K562 (cell line): ENCODE measurements at regions not wholly inside any gene's neighbourhood (a gene's known extent, or its start where the extent isn't known, plus 50 kb on each side); places are given as distances from the start of the nearest gene placed in this dataset.

Source experiments
- ATAC-seq: fragments of 200-7000 bp; cut with Tn5 transposase; 3 replicates; pipeline ENCODE4 v1.9.1; 2020; ENCODE audit warnings: moderate library complexity
- BruUV-seq: library from RNA; stranded (reverse); fragments of 400-500 nt; replicated peaks from 2 replicates; lab custom pipeline; 2021; lab: Mats Ljungman, UMichigan
- CTCF ChIA-PET: fragments of 300-600 bp; formaldehyde crosslinking; extraction: SDS; loops from one replicate; lab custom pipeline; 2021; ENCODE audit warnings: low intra/inter-chr PET ratio; lab: Yijun Ruan, JAX
- POLR2A ChIA-PET: fragments of 300-600, 350-650 bp; sonication (Branson Sonifier 250); formaldehyde crosslinking; extraction: SDS; loops from one replicate; lab custom pipeline; 2021; ENCODE audit warnings: antibody characterized with exemption, inconsistent platforms; lab: Yijun Ruan, JAX
- DNase-seq, 4 experiments: peaks; one replicate each; pipeline versions ENCODE4 v3.0.0 to v3.0.0-alpha.2; 2011 to 2018; ENCODE audit warnings: low spot score in 3 of 4, mixed read lengths in 3 of 4; ENCODE audit errors: extremely low read depth in 1 of 4
- FAIRE-seq: peaks from 2 replicates; lab custom pipeline; 2011; peaks lifted over from hg19 to GRCh38; lab: Jason Lieb, UNC
- H2AFZ ChIP-seq: 2 replicates; pipeline ENCODE4 v1.6.0; 2011; ENCODE audit warnings: low read depth, low read length, control low read depth, inconsistent platforms
- H3K27ac ChIP-seq: fragments of 200-600 bp; 3 replicates; pipeline ENCODE4 v1.8.0; 2011; ENCODE audit warnings: low read depth, mild to moderate bottlenecking, control low read depth, inconsistent platforms, low read length, moderate library complexity, mixed read lengths; ENCODE audit errors: extremely low read depth
- H3K27me3 ChIP-seq, 2 experiments: fragments of 300-600 bp in 1 of 2; 2 replicates in 1 of 2; 3 replicates in 1 of 2; pipeline versions ENCODE4 v1.6.0 to v1.8.0; 2011; ENCODE audit warnings: inconsistent platforms in 2 of 2, low read length in 2 of 2, mild to moderate bottlenecking in 1 of 2, mixed read lengths in 1 of 2, moderate library complexity in 1 of 2; ENCODE audit not compliant: control insufficient read depth in 2 of 2, insufficient read depth in 2 of 2
- H3K36me3 ChIP-seq: fragments of 300-600 bp; 3 replicates; pipeline ENCODE4 v1.8.0; 2011; ENCODE audit warnings: mild to moderate bottlenecking, low read length, inconsistent platforms; ENCODE audit not compliant: control insufficient read depth, insufficient read depth
- H3K4me1 ChIP-seq, 2 experiments: fragments of 200-600 bp in 1 of 2; replicated peaks in 1 of 2; 2 replicates in 1 of 2; 3 replicates in 1 of 2; pipeline versions ENCODE4 v1.5.1 to v1.8.0; 2011; ENCODE audit warnings: inconsistent platforms in 2 of 2, low read length in 2 of 2, mild to moderate bottlenecking in 1 of 2, mixed read lengths in 1 of 2, moderate library complexity in 1 of 2; ENCODE audit not compliant: control insufficient read depth in 2 of 2, insufficient read depth in 2 of 2
- H3K4me2 ChIP-seq: 2 replicates; pipeline ENCODE4 v1.6.1; 2011; ENCODE audit warnings: low read length, control low read depth, inconsistent platforms, mixed read lengths; ENCODE audit not compliant: insufficient read depth
- H3K4me3 ChIP-seq: fragments of 200-600 bp; sonication (generic), shearing (Covaris generic); 2 replicates; pipeline ENCODE4 v1.5.1; 2016; ENCODE audit warnings: control low read depth, inconsistent platforms
- H3K79me2 ChIP-seq: fragments of 200-600 bp; 3 replicates; pipeline ENCODE4 v1.8.0; 2011; ENCODE audit warnings: low read length, inconsistent platforms; ENCODE audit not compliant: control insufficient read depth, insufficient read depth
- H3K9ac ChIP-seq, 2 experiments: 2 replicates each; pipeline versions ENCODE4 v1.6.0 to v1.6.1; 2011; ENCODE audit warnings: low read depth in 2 of 2, low read length in 2 of 2, control low read depth in 1 of 2, inconsistent platforms in 1 of 2, mild to moderate bottlenecking in 1 of 2, mixed read lengths in 1 of 2; ENCODE audit not compliant: insufficient read depth in 1 of 2
- H3K9me1 ChIP-seq: one replicate; pipeline ENCODE4 v1.6.0; 2011; ENCODE audit warnings: inconsistent platforms, mild to moderate bottlenecking, low read length, moderate library complexity; ENCODE audit not compliant: control insufficient read depth, insufficient read depth
- H3K9me3 ChIP-seq: replicated peaks from 2 replicates; pipeline ENCODE4 v1.5.1; 2011; ENCODE audit warnings: low read depth, low read length, inconsistent platforms; ENCODE audit not compliant: control insufficient read depth, insufficient read depth
- H4K20me1 ChIP-seq: replicated peaks from 2 replicates; pipeline ENCODE4 v1.6.1; 2011; ENCODE audit warnings: low read length, inconsistent platforms, mixed read lengths; ENCODE audit not compliant: control insufficient read depth, insufficient read depth
- ARID2 ChIP-seq: fragments of 450-650 bp; IDR thresholded peaks from 2 replicates; pipeline ENCODE4 v1.6.1; 2017; ENCODE audit warnings: antibody characterized with exemption, mild to moderate bottlenecking
- BHLHE40 ChIP-seq: IDR thresholded peaks from 2 replicates; pipeline ENCODE4 v1.6.1; 2011; ENCODE audit warnings: low read length, improper control_type of control experiment
- DNMT1 ChIP-seq: fragments of 450-650 bp; IDR thresholded peaks from 2 replicates; pipeline ENCODE4 v1.6.1; 2016; ENCODE audit warnings: antibody characterized with exemption, mild to moderate bottlenecking
- FOS ChIP-seq: IDR thresholded peaks from 3 replicates; pipeline ENCODE4 v1.6.1; 2011; ENCODE audit not compliant: insufficient read length; ENCODE audit errors: extremely low read depth
- MAFG ChIP-seq: fragments of 450-650 bp; conservative IDR thresholded peaks from 2 replicates; pipeline ENCODE4 v1.6.1; 2016; ENCODE audit warnings: missing genetic modification characterization, missing compliant biosample characterization
- MEIS2 ChIP-seq: fragments of 450-650 bp; IDR thresholded peaks from 2 replicates; pipeline ENCODE4 v1.6.1; 2014; ENCODE audit warnings: mild to moderate bottlenecking; ENCODE audit not compliant: partially characterized antibody
- NFE2L1 ChIP-seq: fragments of 450-650 bp; IDR thresholded peaks from 2 replicates; pipeline ENCODE4 v1.6.1; 2016; ENCODE audit warnings: missing genetic modification characterization, low read depth, mild to moderate bottlenecking, missing compliant biosample characterization, moderate library complexity, borderline replicate concordance
- NR2C1 ChIP-seq, 2 experiments: fragments of 450-650 bp; IDR thresholded peaks; 2 replicates each; pipeline ENCODE4 v1.6.1; 2017; ENCODE audit warnings: mild to moderate bottlenecking in 2 of 2, antibody characterized with exemption in 1 of 2, inconsistent platforms in 1 of 2, missing compliant biosample characterization in 1 of 2, missing genetic modification characterization in 1 of 2
- NR4A1 ChIP-seq, 2 experiments: fragments of 250-450 bp in 1 of 2; fragments of 450-650 bp in 1 of 2; sonication (Bioruptor Pico) in 1 of 2; IDR thresholded peaks; 2 replicates each; pipeline versions ENCODE4 v1.4.0 to v1.6.1; 2016 to 2020; ENCODE audit warnings: mild to moderate bottlenecking in 2 of 2, missing compliant biosample characterization in 1 of 2, missing genetic modification characterization in 1 of 2, moderate library complexity in 1 of 2
- NUFIP1 ChIP-seq: fragments of 450-650 bp; IDR thresholded peaks from 2 replicates; pipeline ENCODE4 v1.6.1; 2018; ENCODE audit not compliant: partially characterized antibody
- PHF8 ChIP-seq: fragments of 200-600 bp; sonication (generic); IDR thresholded peaks from 2 replicates; pipeline ENCODE4 v1.6.1; 2012; ENCODE audit warnings: mixed run types, mild to moderate bottlenecking, inconsistent platforms, low read length, moderate library complexity, borderline replicate concordance
- PML ChIP-seq: IDR thresholded peaks from 2 replicates; pipeline ENCODE4 v1.6.1; 2012; ENCODE audit warnings: low read length, inconsistent platforms
- RB1 ChIP-seq: fragments of 450-650 bp; IDR thresholded peaks from 2 replicates; pipeline ENCODE4 v1.6.1; 2017; ENCODE audit warnings: low read depth, mild to moderate bottlenecking
- RNF2 ChIP-seq: sonication (generic); IDR thresholded peaks from 2 replicates; pipeline ENCODE4 v1.6.1; 2016
- SMARCE1 ChIP-seq: fragments of 450-650 bp; IDR thresholded peaks from 2 replicates; pipeline ENCODE4 v1.7.1; 2016; ENCODE audit warnings: mild to moderate bottlenecking
- SRSF9 ChIP-seq: fragments of 200-400 bp; formaldehyde crosslinking; IDR thresholded peaks from 2 replicates; pipeline ENCODE4 v1.6.1; 2017; ENCODE audit warnings: low read depth, low read length, borderline replicate concordance
- XRCC3 ChIP-seq: fragments of 450-650 bp; IDR thresholded peaks from 2 replicates; pipeline ENCODE4 v1.6.1; 2017; ENCODE audit warnings: mild to moderate bottlenecking, moderate library complexity
- XRCC4 ChIP-seq: IDR thresholded peaks from one replicate; pipeline ENCODE4 v1.6.1; 2011; ENCODE audit not compliant: insufficient read depth, insufficient read length; ENCODE audit errors: extremely low read depth
- ZFP36 ChIP-seq: fragments of 150-350 bp; IDR thresholded peaks from 2 replicates; pipeline ENCODE4 v1.6.1; 2018; ENCODE audit warnings: low read length, low read depth; ENCODE audit not compliant: partially characterized antibody
- ZNF324 ChIP-seq: fragments of 250-450 bp; sonication (Bioruptor Pico); IDR thresholded peaks from 2 replicates; pipeline ENCODE4 v1.4.0; 2020; ENCODE audit warnings: mild to moderate bottlenecking
- ZNF507 ChIP-seq: conservative IDR thresholded peaks from 2 replicates; pipeline ENCODE4 v1.6.1; 2017; ENCODE audit warnings: missing genetic modification characterization, missing compliant biosample characterization
- ZZZ3 ChIP-seq: fragments of 450-650 bp; IDR thresholded peaks from 2 replicates; pipeline ENCODE4 v1.6.1; 2016; ENCODE audit warnings: antibody characterized with exemption, mild to moderate bottlenecking, moderate library complexity
- WGBS: fragments of 100-300 bp; shearing (Covaris generic); methylation state at CpG from one replicate; pipeline ENCODE4 v1.1.6; 2016; ENCODE audit warnings: low coverage, mixed read lengths; ENCODE audit not compliant: insufficient coverage; ENCODE audit errors: missing lambda C conversion rate; 5-methylcytosine and 5-hydroxymethylcytosine counted together
- in situ Hi-C: fragments of 300-500 bp; cut with MboI; formaldehyde crosslinking; loops from 4 replicates; pipeline ENCODE4 v1.15.0; 2018; ENCODE audit warnings: inconsistent platforms, mixed read lengths
- intact Hi-C: fragments of 100-400 bp; cut with micrococcal nuclease; formaldehyde crosslinking; loops from 2 replicates; pipeline ENCODE4 v1.14.2; 2022

- Histone ChIP-seq H3K4me3 (no peak overlapping the region), H3K36me3 (no peaks in the 10 kb centered on the region), H2AFZ (no peak overlapping the region), H3K27ac (no peak overlapping the region), H3K9me1 (no peaks in the 10 kb centered on the region), H3K27me3 (no peaks in the 10 kb centered on the region), H4K20me1 (no peaks in the 10 kb centered on the region), H3K4me1 (no peaks in the 10 kb centered on the region), H3K79me2 (no peaks in the 10 kb centered on the region), H3K9ac (no peak overlapping the region), H3K9me3 (no peaks in the 10 kb centered on the region), H3K4me2 (no peak overlapping the region)
- no TSS peak for BruUV-seq
- TF ChIP-seq ZNF507 (tag): no peak
- TF ChIP-seq FOS: no peak
- TF ChIP-seq ZNF324: peak; percentile 94
- no peak for TF ChIP-seq BHLHE40
- no peak for TF ChIP-seq DNMT1
- in situ Hi-C loops: no loop called here
- DNase-seq (no peak), FAIRE-seq (no peak), ATAC-seq (no peak)
- ChIA-PET POLR2A (no interaction called here), CTCF (no interaction called here)
- WGBS: 15% methylated on average over 2 of the region's 2 CpGs
- intact Hi-C loops: no loop called here
Observed at GRCh38 chr1:87542697-87543096, 214.0 kb downstream of the LMO4 start.

DNA sequence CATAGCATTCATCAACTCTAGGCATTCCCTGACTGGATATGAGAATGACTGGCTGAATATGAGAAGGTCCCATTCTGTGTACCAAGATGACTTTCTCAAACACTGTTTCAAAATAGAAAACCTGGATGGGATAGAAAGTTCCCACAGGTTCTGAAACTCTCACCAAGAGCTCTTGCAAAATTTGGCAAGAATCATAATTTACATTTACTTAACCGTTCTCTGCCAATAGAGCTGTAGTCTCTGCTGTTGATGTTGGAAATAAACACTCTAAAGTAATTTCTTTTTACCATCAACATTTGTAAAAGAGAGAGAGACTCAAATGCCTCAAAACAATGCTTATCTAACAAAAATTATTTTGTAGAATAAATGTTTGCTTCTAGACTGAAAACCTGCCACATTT, 221.1 kb downstream of the LMO4 start:
- in situ Hi-C loops (no loop called here), intact Hi-C loops (no loop called here)
- FAIRE-seq: no peak
- WGBS: 10% methylated on average over 1 of the region's 1 CpG
- CTCF ChIA-PET: no interaction called here
- Histone ChIP-seq H3K9ac (no peak overlapping the region), H4K20me1 (no peaks in the 10 kb centered on the region), H3K4me3 (no peak overlapping the region), H3K36me3 (no peaks in the 10 kb centered on the region), H3K27ac (no peak overlapping the region), H2AFZ (no peak overlapping the region), H3K9me1 (no peaks in the 10 kb centered on the region), H3K4me2 (no peak overlapping the region), H3K9me3 (no peaks in the 10 kb centered on the region), H3K79me2 (no peaks in the 10 kb centered on the region), H3K4me1 (no peaks in the 10 kb centered on the region), H3K27me3 (no peaks in the 10 kb centered on the region)
- no peak for DNase-seq
- BruUV-seq: no TSS peak
- POLR2A ChIA-PET: interaction anchor here (0.7 kb wide), 1 partner anchor 19 kb away, joined by 3 read pairs; no protein-coding TSS in a partner anchor
- no peak for ATAC-seq
- TF ChIP-seq PML (no peak), SMARCE1 (no peak), RB1 (no peak), NUFIP1 (no peak), XRCC3 (no peak), MAFG (tag) (no peak), ZZZ3 (no peak), SRSF9 (no peak), NFE2L1 (tag) (no peak), ZFP36 (no peak), XRCC4 (no peak), RNF2 (no peak), NR4A1 (CRISPR knock-in tag; IDR thresholded peaks at IDR 0.05) (no peak), NR4A1 (tag; IDR thresholded peaks at IDR 0.05) (no peak), MEIS2 (no peak), ARID2 (no peak), PHF8 (no peak), NR2C1 (IDR thresholded peaks at IDR 0.05) (no peak), NR2C1 (tag; IDR thresholded peaks at IDR 0.05) (no peak)
